HCT116 (cell line): ENCODE measurements at regions not wholly inside any gene's neighbourhood (a gene's known extent, or its start where the extent isn't known, plus 50 kb on each side); places are given as distances from the start of the nearest gene placed in this dataset.

Experiments
- CEBPB ChIP-seq: IDR thresholded peaks from 2 replicates; pipeline ENCODE4 v1.6.1; 2012; ENCODE audit warnings: low read depth
- CTCF ChIP-seq, 3 experiments: fragments of 200-600 bp in 1 of 3; sonication (generic) in 1 of 3; IDR thresholded peaks in 2 of 3; conservative IDR thresholded peaks in 1 of 3; 2 replicates each; pipeline ENCODE4 v1.5.1; 2012 to 2017; ENCODE audit warnings: low read depth in 2 of 3, low read length in 2 of 3, antibody characterized with exemption in 1 of 3, borderline replicate concordance in 1 of 3, control low read depth in 1 of 3, mild to moderate bottlenecking in 1 of 3, mixed read lengths in 1 of 3, mixed run types in 1 of 3, moderate library complexity in 1 of 3; ENCODE audit not compliant: insufficient read depth in 1 of 3
- EZH2 ChIP-seq: fragments of 200-600 bp; sonication (generic); IDR thresholded peaks from 2 replicates; pipeline ENCODE4 v1.6.1; 2017; ENCODE audit warnings: antibody characterized with exemption, mixed run types
- JUND ChIP-seq: IDR thresholded peaks from 2 replicates; pipeline ENCODE4 v1.6.1; 2012
- POLR2A ChIP-seq: IDR thresholded peaks from 2 replicates; pipeline ENCODE4 v1.7.0; 2011; ENCODE audit warnings: borderline replicate concordance; ENCODE audit not compliant: insufficient read depth, insufficient read length; ENCODE audit errors: extremely low read depth
- SP1 ChIP-seq: IDR thresholded peaks from 2 replicates; pipeline ENCODE4 v1.6.1; 2012; ENCODE audit warnings: low read depth
- ZBTB33 ChIP-seq: IDR thresholded peaks from 2 replicates; pipeline ENCODE4 v1.6.1; 2011; ENCODE audit warnings: mild to moderate bottlenecking, low read length, moderate library complexity; ENCODE audit not compliant: insufficient replicate concordance; ENCODE audit errors: extremely low read depth
- ZFX ChIP-seq: fragments of 450-650 bp; IDR thresholded peaks from 2 replicates; pipeline ENCODE4 v1.6.1; 2017

GRCh38 chr9:32873131-32873530, 89.8 kb downstream of the TMEM215 start:
- TF ChIP-seq POLR2A, result no peak
- no peak for TF ChIP-seq CTCF (IDR thresholded peaks at IDR 0.05 in 2 of 3, conservative IDR thresholded peaks at IDR 0.05 in 1 of 3; ENCODE audit: borderline replicate concordance in 1 of 3, insufficient read depth in 1 of 3, low read depth in 2 of 3, low read length in 2 of 3)
- TF ChIP-seq ZFX, result no peak
- no peak for TF ChIP-seq EZH2
- TF ChIP-seq CEBPB, result no peak
- no peak for TF ChIP-seq ZBTB33
- TF ChIP-seq JUND, result no peak
- TF ChIP-seq SP1, result no peak
